Activated CD8-positive, alpha-beta T cell treated with anti-CD3 and anti-CD28 coated beads for 36 hours (primary cell): ENCODE measurements at regions not wholly inside any gene's neighbourhood (a gene's known extent, or its start where the extent isn't known, plus 50 kb on each side); places are given as distances from the start of the nearest gene placed in this dataset.

Experiments
- ATAC-seq: fragments of 200-7000 bp; cut with Tn5 transposase; one replicate; pipeline ENCODE4 v1.10.0; 2021; ENCODE audit warnings: mild to moderate bottlenecking, moderate library complexity
- CTCF ChIA-PET: fragments of 350-600 bp; sonication (Branson Sonifier 250); formaldehyde crosslinking; loops from one replicate; lab custom pipeline; 2021; ENCODE audit warnings: antibody characterized with exemption; lab: Charles Lee
- POLR2A ChIA-PET: fragments of 350-600 bp; sonication (Branson Sonifier 250); formaldehyde crosslinking; loops from one replicate; lab custom pipeline; 2021; ENCODE audit warnings: antibody characterized with exemption; lab: Charles Lee
- DNase-seq: peaks from one replicate; pipeline ENCODE4 v3.0.0-alpha.2; 2020
- H3K27ac Mint-ChIP-seq: one replicate; pipeline ENCODE4 v1.8.0; 2021; ENCODE audit warnings: mild to moderate bottlenecking, mixed read lengths
- H3K27me3 Mint-ChIP-seq: one replicate; pipeline ENCODE4 v1.8.0; 2021; ENCODE audit warnings: mixed read lengths
- H3K36me3 Mint-ChIP-seq: one replicate; pipeline ENCODE4 v1.8.0; 2021; ENCODE audit warnings: low read depth, mixed read lengths
- H3K4me1 Mint-ChIP-seq: one replicate; pipeline ENCODE4 v1.8.0; 2021; ENCODE audit warnings: low read depth, mixed read lengths
- H3K4me3 Mint-ChIP-seq: one replicate; pipeline ENCODE4 v1.8.0; 2021; ENCODE audit warnings: mild to moderate bottlenecking, moderate library complexity, mixed read lengths
- H3K9me3 Mint-ChIP-seq: one replicate; pipeline ENCODE4 v1.8.0; 2021; ENCODE audit warnings: mixed read lengths
- CTCF ChIP-seq: fragments of 200-600 bp; IDR thresholded peaks from one replicate; pipeline ENCODE4 v1.8.0; 2022; ENCODE audit warnings: antibody characterized with exemption, mild to moderate bottlenecking
- intact Hi-C: fragments of 100-400 bp; cut with micrococcal nuclease; formaldehyde crosslinking; loops from one replicate; pipeline ENCODE4 v1.10.0; 2022

DNA sequence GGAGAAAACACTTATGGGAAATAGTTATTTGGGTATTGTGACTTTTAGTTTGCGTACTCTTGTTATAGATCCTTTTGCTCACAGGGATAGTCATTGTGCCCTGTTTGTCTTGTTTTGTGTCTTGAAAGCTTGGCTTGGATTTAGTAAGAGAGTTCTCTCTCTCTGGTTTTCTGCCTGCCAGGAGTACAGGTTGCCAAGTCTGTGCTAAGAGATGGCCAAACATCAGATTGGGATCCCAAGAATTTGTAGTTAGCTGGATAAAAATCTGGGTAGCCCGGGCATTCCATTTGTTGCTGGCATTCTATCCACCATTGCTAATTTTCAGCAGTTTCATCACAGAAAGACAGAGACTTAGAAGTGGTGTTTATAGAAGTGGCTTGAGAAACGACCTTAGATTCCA is 222.2 kb downstream of the NRIP1 start:
- no peak for TF ChIP-seq CTCF
- H3K4me1 Mint-ChIP-seq = no peaks in the 10 kb centered on the region
- CTCF ChIA-PET = no interaction called here
- no peaks in the 10 kb centered on the region for H3K36me3 Mint-ChIP-seq
- ATAC-seq (no peak), DNase-seq (no peak)
- no peak overlapping the region for H3K27ac Mint-ChIP-seq
- POLR2A ChIA-PET = no interaction called here
- H3K4me3 Mint-ChIP-seq = no peak overlapping the region
- intact Hi-C loops = no loop called here
- H3K27me3 Mint-ChIP-seq = peaks cover 1% of the 10 kb centered on the region
- H3K9me3 Mint-ChIP-seq = peaks cover 10% of the 10 kb centered on the region

DNA sequence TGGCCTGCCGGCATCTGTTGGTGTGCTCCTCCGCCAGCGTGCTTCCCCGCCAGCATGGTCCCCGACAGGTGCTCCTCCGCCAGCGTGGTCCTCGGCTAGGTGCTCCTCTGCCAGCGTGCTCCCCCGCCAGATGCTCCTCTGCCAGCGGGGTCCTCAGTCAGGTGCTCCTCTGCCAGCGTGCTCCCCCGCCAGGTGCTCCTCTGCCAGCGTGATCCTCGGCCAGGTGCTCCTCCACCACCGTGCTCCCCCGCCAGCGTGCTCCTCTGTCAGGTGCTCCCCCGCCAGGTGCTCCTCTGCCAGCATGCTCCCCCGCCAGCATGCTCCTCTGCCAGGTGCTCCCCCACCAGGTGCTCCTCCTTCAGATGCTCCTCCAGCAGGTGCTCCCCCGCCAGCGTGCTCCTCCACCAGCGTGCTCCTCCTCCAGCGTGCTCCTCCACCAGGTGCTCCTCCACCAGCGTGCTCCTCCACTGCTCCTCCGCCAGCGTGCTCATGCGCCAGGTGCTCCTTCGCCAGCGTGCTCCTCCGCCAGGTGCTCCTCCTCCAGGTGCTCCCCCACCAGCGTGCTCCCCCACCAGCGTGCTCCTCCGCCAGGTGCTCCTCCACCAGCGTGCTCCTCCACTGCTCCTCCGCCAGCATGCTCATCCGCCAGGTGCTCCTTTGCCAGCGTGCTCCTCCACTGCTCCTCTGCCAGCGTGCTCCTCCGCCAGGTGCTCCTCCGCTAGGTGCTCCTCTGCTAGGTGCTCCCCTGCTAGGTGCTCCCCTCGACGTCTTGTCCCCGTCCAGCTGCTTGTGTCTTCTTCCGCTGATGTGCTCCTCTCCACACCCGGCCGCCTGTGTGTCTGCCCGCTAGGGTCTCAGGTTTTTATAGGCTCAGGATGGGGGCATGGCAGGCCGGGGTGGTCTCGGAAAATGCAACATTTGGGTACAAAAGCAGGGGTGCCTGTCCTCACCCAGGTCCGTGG is 223.0 kb downstream of the NRIP1 start:
- POLR2A ChIA-PET = no interaction called here
- no peak overlapping the region for H3K27ac Mint-ChIP-seq
- ATAC-seq (no peak), DNase-seq (no peak)
- intact Hi-C loops = no loop called here
- H3K36me3 Mint-ChIP-seq = no peaks in the 10 kb centered on the region
- no peak for TF ChIP-seq CTCF
- peaks cover 4% of the 10 kb centered on the region for H3K4me1 Mint-ChIP-seq
- H3K27me3 Mint-ChIP-seq = peaks cover 1% of the 10 kb centered on the region
- peaks cover 10% of the 10 kb centered on the region for H3K9me3 Mint-ChIP-seq
- CTCF ChIA-PET = no interaction called here
- H3K4me3 Mint-ChIP-seq = no peak overlapping the region

DNA sequence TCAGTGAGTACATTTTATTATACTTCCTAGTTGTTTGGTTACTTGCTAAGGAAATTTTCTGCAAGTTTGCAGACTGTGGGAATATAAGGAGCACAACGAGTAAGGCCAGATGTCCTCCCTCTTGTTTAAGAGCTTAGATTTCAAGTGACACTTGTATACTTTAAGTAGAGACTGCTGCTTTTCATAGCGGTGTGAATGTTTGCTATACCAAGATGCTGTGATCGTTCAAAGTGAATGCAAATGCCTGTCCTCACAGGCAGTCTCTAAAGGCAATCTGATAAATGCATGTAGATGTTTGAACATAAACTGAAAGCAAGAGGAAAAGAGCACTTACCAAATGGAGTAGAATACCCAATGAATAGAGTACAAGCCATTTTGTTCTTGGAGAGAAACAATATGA is 226.4 kb downstream of the NRIP1 start:
- intact Hi-C loops = no loop called here
- Mint-ChIP-seq H3K36me3 (no peaks in the 10 kb centered on the region), H3K27me3 (peaks cover 1% of the 10 kb centered on the region), H3K9me3 (peaks cover 1% of the 10 kb centered on the region), H3K4me1 (peaks cover 4% of the 10 kb centered on the region), H3K4me3 (no peak overlapping the region), H3K27ac (no peak overlapping the region)
- DNase-seq (no peak), ATAC-seq (no peak)
- CTCF ChIA-PET = no interaction called here
- POLR2A ChIA-PET = no interaction called here
- no peak for TF ChIP-seq CTCF

DNA sequence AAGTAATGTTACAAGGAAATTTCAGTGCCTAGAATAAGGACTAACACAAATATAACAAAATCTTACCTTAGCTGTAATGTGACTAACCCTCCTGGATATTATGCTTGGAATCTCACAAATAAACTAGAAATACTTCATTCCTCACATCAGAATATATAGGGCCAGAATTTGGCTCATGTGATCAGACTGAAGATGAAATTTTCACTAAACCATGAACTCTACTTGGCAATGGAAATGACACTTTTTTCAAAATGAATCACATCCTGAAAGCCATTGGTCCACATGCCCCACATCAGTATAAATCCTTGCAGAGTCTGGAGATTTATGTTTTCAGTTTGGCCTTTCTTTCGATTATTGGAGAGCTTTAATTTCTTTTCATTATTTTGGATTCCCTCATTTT is 227.8 kb downstream of the NRIP1 start:
- CTCF ChIA-PET = no interaction called here
- Mint-ChIP-seq H3K36me3 (no peaks in the 10 kb centered on the region), H3K4me3 (no peak overlapping the region), H3K27ac (no peak overlapping the region), H3K9me3 (no peaks in the 10 kb centered on the region), H3K4me1 (peaks cover 4% of the 10 kb centered on the region), H3K27me3 (peaks cover 1% of the 10 kb centered on the region)
- POLR2A ChIA-PET = interaction anchor here (0.7 kb wide), 1 partner anchor 233 kb away, joined by 3 read pairs; no protein-coding TSS in a partner anchor
- TF ChIP-seq CTCF = no peak
- intact Hi-C loops = no loop called here
- ATAC-seq (no peak), DNase-seq (no peak)

- peaks cover 1% of the 10 kb centered on the region for H3K27me3 Mint-ChIP-seq
- no peak for TF ChIP-seq CTCF
- no peak for ATAC-seq
- DNase-seq = no peak
- H3K4me3 Mint-ChIP-seq = no peak overlapping the region
- CTCF ChIA-PET = no interaction called here
- no peak overlapping the region for H3K27ac Mint-ChIP-seq
- H3K4me1 Mint-ChIP-seq = peaks cover 4% of the 10 kb centered on the region
- POLR2A ChIA-PET = no interaction called here
- no peaks in the 10 kb centered on the region for H3K9me3 Mint-ChIP-seq
- intact Hi-C loops = no loop called here
- no peaks in the 10 kb centered on the region for H3K36me3 Mint-ChIP-seq
Observed at GRCh38 chr21:14833666-14834351, 231.0 kb downstream of the NRIP1 start.
